SU-DHL-6 (cell line): ENCODE measurements at regions not wholly inside any gene's neighbourhood (a gene's known extent, or its start where the extent isn't known, plus 50 kb on each side); places are given as distances from the start of the nearest gene placed in this dataset.

Source experiments
- H2AFZ ChIP-seq: fragments of 200-600 bp; sonication (generic); 2 replicates; pipeline ENCODE4 v1.6.1; 2014; ENCODE audit warnings: low read depth, mild to moderate bottlenecking, moderate library complexity, mixed read lengths, antibody characterized with exemption, low read length; ENCODE audit not compliant: severe bottlenecking
- H3F3A ChIP-seq: fragments of 200-600 bp; shearing (Covaris generic); 2 replicates; pipeline ENCODE4 v1.6.0; 2016; ENCODE audit warnings: antibody characterized with exemption, mild to moderate bottlenecking; ENCODE audit not compliant: insufficient read depth
- H3K27ac ChIP-seq: fragments of 200-600 bp; sonication (generic); 2 replicates; pipeline ENCODE4 v1.5.1; 2016; ENCODE audit warnings: low read depth, mild to moderate bottlenecking, low read length, moderate library complexity, mixed read lengths
- H3K27me3 ChIP-seq: fragments of 200-600 bp; sonication (generic), shearing (Covaris generic); 2 replicates; pipeline ENCODE4 v1.6.0; 2014; ENCODE audit warnings: mild to moderate bottlenecking, low read length
- H3K36me3 ChIP-seq: fragments of 200-600 bp; sonication (generic); 2 replicates; pipeline ENCODE4 v1.6.1; 2014; ENCODE audit warnings: mild to moderate bottlenecking, low read length, mixed read lengths
- H3K4me2 ChIP-seq: fragments of 300-600, 200-600 bp; shearing (Covaris generic), sonication (generic); 2 replicates; pipeline ENCODE4 v1.6.0; 2014; ENCODE audit warnings: low read length, low read depth, mild to moderate bottlenecking; ENCODE audit not compliant: poor library complexity, severe bottlenecking
- H3K4me3 ChIP-seq: fragments of 200-600 bp; sonication (generic); 2 replicates; pipeline ENCODE4 v1.5.1; 2014; ENCODE audit warnings: antibody characterized with exemption, low read length, mild to moderate bottlenecking, mixed read lengths; ENCODE audit not compliant: insufficient read depth, poor library complexity, severe bottlenecking
- H3K79me2 ChIP-seq: fragments of 200-600 bp; sonication (generic); 2 replicates; pipeline ENCODE4 v1.6.1; 2014; ENCODE audit warnings: mild to moderate bottlenecking, low read length, moderate library complexity; ENCODE audit not compliant: insufficient read depth
- H3K9ac ChIP-seq: fragments of 200-600 bp; sonication (generic); 2 replicates; pipeline ENCODE4 v1.7.0; 2014; ENCODE audit warnings: mild to moderate bottlenecking, low read length
- H3K9me2 ChIP-seq: fragments of 200-600 bp; sonication (generic); replicated peaks from 2 replicates; pipeline ENCODE4 v1.6.1; 2014; ENCODE audit warnings: low read length; ENCODE audit not compliant: insufficient read depth
- H3K9me3 ChIP-seq: fragments of 200-600 bp; sonication (generic); 2 replicates; pipeline ENCODE4 v1.6.1; 2014; ENCODE audit warnings: low read length, mixed read lengths; ENCODE audit not compliant: insufficient read depth
- H4K20me1 ChIP-seq: fragments of 200-600 bp; sonication (generic); 2 replicates; pipeline ENCODE4 v1.6.1; 2014; ENCODE audit warnings: low read depth, mild to moderate bottlenecking, antibody characterized with exemption, low read length, moderate library complexity, mixed read lengths
- CTCF ChIP-seq: fragments of 200-600 bp; sonication (generic); IDR thresholded peaks from one replicate; pipeline ENCODE4 v1.5.1; 2017; ENCODE audit warnings: antibody characterized with exemption, mild to moderate bottlenecking, low read length, moderate library complexity; ENCODE audit not compliant: insufficient read depth, poor library complexity, severe bottlenecking
- EZH2phosphoT487 ChIP-seq: fragments of 200-600 bp; sonication (generic), shearing (Covaris generic); conservative IDR thresholded peaks from 2 replicates; pipeline ENCODE4 v1.6.1; 2018; ENCODE audit warnings: mild to moderate bottlenecking, antibody characterized with exemption, low read length, moderate library complexity, mixed read lengths

- H3F3A ChIP-seq = no peaks in the 10 kb centered on the region
- H3K9me2 ChIP-seq = no peaks in the 10 kb centered on the region
- no peaks in the 10 kb centered on the region for H4K20me1 ChIP-seq
- no peaks in the 10 kb centered on the region for H3K36me3 ChIP-seq
- H3K4me3 ChIP-seq = no peak overlapping the region
- H3K27me3 ChIP-seq = no peaks in the 10 kb centered on the region
- no peak for TF ChIP-seq EZH2phosphoT487
- no peak overlapping the region for H2AFZ ChIP-seq
- H3K27ac ChIP-seq = no peak overlapping the region
- no peak overlapping the region for H3K9ac ChIP-seq
- no peak overlapping the region for H3K4me2 ChIP-seq
- H3K9me3 ChIP-seq = no peaks in the 10 kb centered on the region
- H3K79me2 ChIP-seq = no peaks in the 10 kb centered on the region
These were observed 248.5 kb upstream of the ID2 start for GRCh38 chr2:8433390-8433789.

- H3K79me2 ChIP-seq = no peaks in the 10 kb centered on the region
- no peaks in the 10 kb centered on the region for H3K27me3 ChIP-seq
- no peaks in the 10 kb centered on the region for H4K20me1 ChIP-seq
- H3K36me3 ChIP-seq = no peaks in the 10 kb centered on the region
- H3K27ac ChIP-seq = no peak overlapping the region
- no peak overlapping the region for H3K4me2 ChIP-seq
- no peak overlapping the region for H3K4me3 ChIP-seq
- H3K9ac ChIP-seq = no peak overlapping the region
- no peak overlapping the region for H2AFZ ChIP-seq
- no peaks in the 10 kb centered on the region for H3K9me2 ChIP-seq
- H3K9me3 ChIP-seq = no peaks in the 10 kb centered on the region
- H3F3A ChIP-seq = no peaks in the 10 kb centered on the region
- TF ChIP-seq CTCF = no peak
- TF ChIP-seq EZH2phosphoT487 = no peak
These were observed 246.2 kb upstream of the ID2 start for GRCh38 chr2:8435608-8436007.

- H3F3A ChIP-seq = no peaks in the 10 kb centered on the region
- no peak overlapping the region for H2AFZ ChIP-seq
- H3K4me3 ChIP-seq = no peak overlapping the region
- no peaks in the 10 kb centered on the region for H3K9me3 ChIP-seq
- no peak overlapping the region for H3K4me2 ChIP-seq
- no peak overlapping the region for H3K27ac ChIP-seq
- H3K36me3 ChIP-seq = no peaks in the 10 kb centered on the region
- no peak overlapping the region for H3K9ac ChIP-seq
- no peaks in the 10 kb centered on the region for H3K79me2 ChIP-seq
- H3K27me3 ChIP-seq = no peaks in the 10 kb centered on the region
- no peaks in the 10 kb centered on the region for H4K20me1 ChIP-seq
- H3K9me2 ChIP-seq = no peaks in the 10 kb centered on the region
- TF ChIP-seq EZH2phosphoT487 (no peak), CTCF (no peak)
These were observed 245.3 kb upstream of the ID2 start for GRCh38 chr2:8436585-8436984.

GRCh38 chr2:8437228-8437948 lies 244.5 kb upstream of the ID2 start:
- no peaks in the 10 kb centered on the region for H3K9me3 ChIP-seq
- no peak overlapping the region for H3K4me2 ChIP-seq
- no peak overlapping the region for H3K27ac ChIP-seq

More at GRCh38 chr2:8437228-8437948, 244.5 kb upstream of the ID2 start:
- Histone ChIP-seq H2AFZ (no peak overlapping the region), H3K9ac (no peak overlapping the region), H3K9me2 (no peaks in the 10 kb centered on the region), H3K79me2 (no peaks in the 10 kb centered on the region), H3K4me3 (no peak overlapping the region), H3K36me3 (no peaks in the 10 kb centered on the region), H4K20me1 (no peaks in the 10 kb centered on the region), H3K27me3 (no peaks in the 10 kb centered on the region), H3F3A (no peaks in the 10 kb centered on the region; the same call in 1 of the 2 replicates)
- no peak for TF ChIP-seq EZH2phosphoT487
- no peak for TF ChIP-seq CTCF
